A673 (cell line): ENCODE measurements at regions not wholly inside any gene's neighbourhood (a gene's known extent, or its start where the extent isn't known, plus 50 kb on each side); places are given as distances from the start of the nearest gene placed in this dataset.

ENCODE experiments used
- BruUV-seq: library from RNA; stranded (reverse); fragments of 400-500 nt; replicated peaks from 2 replicates; lab custom pipeline; 2021; lab: Mats Ljungman, UMichigan
- CTCF ChIA-PET: fragments of 300-600 bp; sonication (Branson Sonifier 250); formaldehyde crosslinking; loops from one replicate; lab custom pipeline; 2022; ENCODE audit warnings: antibody characterized with exemption; lab: Charles Lee
- POLR2A ChIA-PET: fragments of 300-600 bp; sonication (Branson Sonifier 250); formaldehyde crosslinking; loops from one replicate; lab custom pipeline; 2022; ENCODE audit warnings: antibody characterized with exemption; ENCODE audit not compliant: low non-redundant PET; lab: Charles Lee
- DNase-seq: peaks from one replicate; pipeline ENCODE4 v3.0.0-alpha.2; 2015; ENCODE audit warnings: low spot score
- H3K27ac ChIP-seq: fragments of 200-600 bp; sonication (generic); 2 replicates; pipeline ENCODE4 v1.5.1; 2016; ENCODE audit warnings: mixed run types, low read depth, mild to moderate bottlenecking, mixed read lengths, antibody characterized with exemption, low read length; ENCODE audit not compliant: poor library complexity, severe bottlenecking
- H3K27me3 ChIP-seq: fragments of 200-600 bp; sonication (generic); replicated peaks from 2 replicates; pipeline ENCODE4 v1.6.1; 2017; ENCODE audit warnings: mixed run types, low read depth, mild to moderate bottlenecking, mixed read lengths, antibody characterized with exemption, low read length; ENCODE audit not compliant: insufficient read depth, poor library complexity
- H3K36me3 ChIP-seq: fragments of 200-600 bp; sonication (generic); 2 replicates; pipeline ENCODE4 v1.6.1; 2016; ENCODE audit warnings: mixed run types, mild to moderate bottlenecking, mixed read lengths, antibody characterized with exemption, low read length; ENCODE audit not compliant: insufficient read depth, poor library complexity, severe bottlenecking
- H3K4me1 ChIP-seq: fragments of 200-600 bp; sonication (generic); 2 replicates; pipeline ENCODE4 v1.6.1; 2017; ENCODE audit warnings: mixed run types, mild to moderate bottlenecking, mixed read lengths, antibody characterized with exemption, low read length; ENCODE audit not compliant: insufficient read depth, poor library complexity, severe bottlenecking
- H3K4me3 ChIP-seq: fragments of 200-600 bp; sonication (generic); 2 replicates; pipeline ENCODE4 v1.5.1; 2016; ENCODE audit warnings: low read depth, mixed run types, mild to moderate bottlenecking, mixed read lengths, low read length; ENCODE audit not compliant: poor library complexity, severe bottlenecking
- H3K9me3 ChIP-seq: fragments of 200-600 bp; sonication (generic); 2 replicates; pipeline ENCODE4 v1.6.1; 2016; ENCODE audit warnings: mixed run types, low read depth, mild to moderate bottlenecking, mixed read lengths, antibody characterized with exemption, low read length; ENCODE audit not compliant: poor library complexity, severe bottlenecking
- CTCF ChIP-seq: fragments of 300-800, 200-600 bp; sonication (generic); conservative IDR thresholded peaks from 2 replicates; pipeline ENCODE4 v1.5.1; 2017; ENCODE audit warnings: low read depth, mild to moderate bottlenecking, antibody characterized with exemption, low read length, moderate library complexity, mixed read lengths
- EZH2 ChIP-seq: fragments of 200-600 bp; sonication (generic); IDR thresholded peaks from 2 replicates; pipeline ENCODE4 v1.6.1; 2017; ENCODE audit warnings: borderline replicate concordance, low read depth, mild to moderate bottlenecking, mixed read lengths, antibody characterized with exemption, low read length; ENCODE audit not compliant: poor library complexity, severe bottlenecking
- intact Hi-C: fragments of 100-400 bp; cut with micrococcal nuclease; formaldehyde crosslinking; loops from one replicate; pipeline ENCODE4 v1.10.0; 2022; ENCODE audit not compliant: unreplicated experiment

DNA sequence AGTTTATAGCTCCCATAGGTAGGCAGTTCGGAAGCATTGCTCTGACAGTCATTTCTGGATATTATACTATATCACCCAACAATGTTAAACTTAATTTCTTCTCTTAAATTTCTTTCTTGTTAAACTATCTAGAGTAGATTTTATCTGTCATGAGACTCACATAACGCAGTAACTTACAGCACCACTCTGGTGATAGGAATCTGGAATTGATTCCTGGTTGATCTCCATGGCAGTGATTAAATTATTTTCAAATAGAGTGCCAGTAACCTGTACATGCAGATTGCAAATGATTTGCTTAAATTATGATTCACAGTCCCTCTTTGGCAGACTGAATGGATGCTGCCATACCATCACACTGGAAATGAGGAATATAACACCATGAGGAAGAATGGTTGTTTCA lies 722.1 kb downstream of the DACH1 start:
- Histone ChIP-seq H3K27ac (no peak overlapping the region), H3K27me3 (peaks cover 12% of the 10 kb centered on the region), H3K4me3 (no peak overlapping the region), H3K9me3 (no peaks in the 10 kb centered on the region), H3K4me1 (no peaks in the 10 kb centered on the region), H3K36me3 (no peaks in the 10 kb centered on the region)
- DNase-seq = no peak
- intact Hi-C loops = no loop called here
- BruUV-seq = no TSS peak
- TF ChIP-seq CTCF = no peak
- TF ChIP-seq EZH2 = no peak
- CTCF ChIA-PET = no interaction called here
- POLR2A ChIA-PET = no interaction called here

GRCh38 chr13:71137101-71137500 lies 729.9 kb downstream of the DACH1 start:
- Histone ChIP-seq H3K27ac (no peak overlapping the region), H3K9me3 (no peaks in the 10 kb centered on the region), H3K36me3 (no peaks in the 10 kb centered on the region), H3K4me3 (no peak overlapping the region), H3K27me3 (peaks cover 12% of the 10 kb centered on the region), H3K4me1 (no peaks in the 10 kb centered on the region)
- no peak for DNase-seq
- intact Hi-C loops = no loop called here
- ChIA-PET CTCF (no interaction called here), POLR2A (no interaction called here)
- BruUV-seq = no TSS peak
- no peak for TF ChIP-seq EZH2
- TF ChIP-seq CTCF = no peak

DNA sequence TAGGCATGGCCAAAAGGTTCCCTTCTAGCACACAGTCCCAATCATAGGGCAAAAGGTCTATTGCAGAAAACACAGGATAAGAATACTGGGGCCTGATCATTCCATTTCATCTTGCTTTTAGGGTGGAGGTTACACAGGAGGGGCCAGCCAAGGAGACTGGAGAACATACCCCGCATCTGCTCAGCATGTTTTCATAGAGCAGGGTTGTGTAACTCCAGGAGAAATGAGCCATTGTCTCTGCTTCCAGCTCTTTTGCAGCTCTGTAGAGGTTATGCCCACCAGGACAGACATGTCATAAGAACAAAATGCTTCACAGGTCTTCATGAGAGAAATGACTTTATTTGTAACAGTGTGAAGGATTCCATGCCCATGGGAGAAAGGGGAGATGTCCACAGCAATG lies 742.8 kb downstream of the DACH1 start:
- Histone ChIP-seq H3K27me3 (no peaks in the 10 kb centered on the region), H3K4me1 (no peaks in the 10 kb centered on the region), H3K4me3 (no peak overlapping the region), H3K27ac (no peak overlapping the region), H3K36me3 (no peaks in the 10 kb centered on the region), H3K9me3 (no peaks in the 10 kb centered on the region)
- ChIA-PET POLR2A (no interaction called here), CTCF (no interaction called here)
- DNase-seq = no peak
- no TSS peak for BruUV-seq
- intact Hi-C loops = no loop called here
- TF ChIP-seq CTCF = no peak
- no peak for TF ChIP-seq EZH2
